ENCODE measurements at regions not wholly inside any gene's neighbourhood (a gene's known extent, or its start where the extent isn't known, plus 50 kb on each side); places are given as distances from the start of the nearest gene placed in this dataset.

GRCh38 chr2:185441486-185442005 lies 297.1 kb upstream of the FSIP2 start:
- intact Hi-C loops (cut with micrococcal nuclease) = no loop called here
- BruUV-seq (replicated peaks) = no TSS peak
- H3K4me2 ChIP-seq (ENCODE audit: low read length) = no peak overlapping the region
- ChIA-PET CTCF (no interaction called here), RAD21 (ENCODE audit: low non-redundant PET in 1 of 2, low total read pairs in 2 of 2, uncharacterized antibody in 2 of 2, unreplicated experiment in 2 of 2) (no interaction called here), POLR2A (no interaction called here)
- H3K36me3 ChIP-seq (ENCODE audit: control insufficient read depth in 1 of 2, insufficient read depth in 2 of 2, low read length in 2 of 2) = no peaks in the 10 kb centered on the region
- no peak for DNase-seq (ENCODE audit: low read depth, low spot score)
- no peak for ATAC-seq
- no peak overlapping the region for H3K27ac ChIP-seq (ENCODE audit: low read depth, low read length)
- H4K20me1 ChIP-seq (ENCODE audit: insufficient read depth) = no peaks in the 10 kb centered on the region
- H3K9ac ChIP-seq (ENCODE audit: low read length) = no peak overlapping the region
- H3K4me3 ChIP-seq (replicated peaks in 1 of 2; ENCODE audit: low read depth in 1 of 2, low read length in 2 of 2) = no peak overlapping the region
- H3K9me2 ChIP-seq (ENCODE audit: insufficient read depth) = no peaks in the 10 kb centered on the region
- no peaks in the 10 kb centered on the region for H3K79me2 ChIP-seq (ENCODE audit: insufficient read depth, low read length)
- no peak overlapping the region for H2AFZ ChIP-seq (ENCODE audit: low read depth, low read length, poor library complexity, severe bottlenecking)
- TF ChIP-seq, protein P1, sequence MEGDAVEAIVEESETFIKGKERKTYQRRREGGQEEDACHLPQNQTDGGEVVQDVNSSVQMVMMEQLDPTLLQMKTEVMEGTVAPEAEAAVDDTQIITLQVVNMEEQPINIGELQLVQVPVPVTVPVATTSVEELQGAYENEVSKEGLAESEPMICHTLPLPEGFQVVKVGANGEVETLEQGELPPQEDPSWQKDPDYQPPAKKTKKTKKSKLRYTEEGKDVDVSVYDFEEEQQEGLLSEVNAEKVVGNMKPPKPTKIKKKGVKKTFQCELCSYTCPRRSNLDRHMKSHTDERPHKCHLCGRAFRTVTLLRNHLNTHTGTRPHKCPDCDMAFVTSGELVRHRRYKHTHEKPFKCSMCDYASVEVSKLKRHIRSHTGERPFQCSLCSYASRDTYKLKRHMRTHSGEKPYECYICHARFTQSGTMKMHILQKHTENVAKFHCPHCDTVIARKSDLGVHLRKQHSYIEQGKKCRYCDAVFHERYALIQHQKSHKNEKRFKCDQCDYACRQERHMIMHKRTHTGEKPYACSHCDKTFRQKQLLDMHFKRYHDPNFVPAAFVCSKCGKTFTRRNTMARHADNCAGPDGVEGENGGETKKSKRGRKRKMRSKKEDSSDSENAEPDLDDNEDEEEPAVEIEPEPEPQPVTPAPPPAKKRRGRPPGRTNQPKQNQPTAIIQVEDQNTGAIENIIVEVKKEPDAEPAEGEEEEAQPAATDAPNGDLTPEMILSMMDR (IDR thresholded peaks at IDR 0.05 in 2 of 3, conservative IDR thresholded peaks at IDR 0.05 in 1 of 3; ENCODE audit: borderline replicate concordance in 1 of 3, insufficient read depth in 1 of 3, low read depth in 2 of 3, low read length in 2 of 3) = peak in 2 of 3 experiments; percentile 10 to 19; a peak in 1 of 6 replicates
- TF ChIP-seq FOSL1 (IDR thresholded peaks at IDR 0.05; ENCODE audit: low read depth) = no peak
- no peaks in the 10 kb centered on the region for H3K9me3 ChIP-seq (ENCODE audit: control insufficient read depth in 1 of 2, insufficient read depth in 1 of 2, low read depth in 1 of 2, low read length in 2 of 2)
- H3K4me1 ChIP-seq (ENCODE audit: control insufficient read depth in 1 of 2, insufficient read depth in 2 of 2, low read length in 2 of 2) = no peaks in the 10 kb centered on the region
- H3K27me3 ChIP-seq (ENCODE audit: insufficient read depth, low read length) = no peaks in the 10 kb centered on the region

DNA sequence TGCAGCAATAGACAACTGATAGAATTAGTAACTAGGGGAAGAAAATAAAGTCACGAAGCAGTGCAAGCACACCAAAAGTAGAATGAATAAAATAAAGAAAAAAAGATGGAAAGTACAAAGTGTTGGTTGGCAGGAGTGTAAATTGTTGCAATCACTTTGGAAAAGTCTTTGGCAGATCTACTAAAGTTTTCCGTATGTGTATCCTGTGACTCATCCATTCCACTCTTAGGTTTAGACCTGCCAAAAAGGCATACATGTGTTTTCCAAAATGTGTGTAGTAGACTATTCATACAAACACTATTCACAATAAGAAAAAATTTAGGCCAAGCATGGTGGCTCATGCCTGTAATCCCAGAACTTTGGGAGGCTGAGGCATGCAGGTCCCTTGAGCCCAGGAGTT lies 282.1 kb upstream of the FSIP2 start:
- Histone ChIP-seq H4K20me1 (ENCODE audit: insufficient read depth) (no peaks in the 10 kb centered on the region), H3K9me3 (ENCODE audit: control insufficient read depth in 1 of 2, insufficient read depth in 1 of 2, low read depth in 1 of 2, low read length in 2 of 2) (no peaks in the 10 kb centered on the region), H3K4me2 (ENCODE audit: low read length) (no peak overlapping the region), H3K9ac (ENCODE audit: low read length) (no peak overlapping the region), H3K79me2 (ENCODE audit: insufficient read depth, low read length) (no peaks in the 10 kb centered on the region), H2AFZ (ENCODE audit: low read depth, low read length, poor library complexity, severe bottlenecking) (no peak overlapping the region), H3K4me1 (ENCODE audit: control insufficient read depth in 1 of 2, insufficient read depth in 2 of 2, low read length in 2 of 2) (no peaks in the 10 kb centered on the region), H3K27ac (ENCODE audit: low read depth, low read length) (no peak overlapping the region), H3K9me2 (ENCODE audit: insufficient read depth) (no peaks in the 10 kb centered on the region; the same call in 1 of the 2 replicates), H3K4me3 (replicated peaks in 1 of 2; ENCODE audit: low read depth in 1 of 2, low read length in 2 of 2) (no peak overlapping the region), H3K27me3 (ENCODE audit: insufficient read depth, low read length) (no peaks in the 10 kb centered on the region), H3K36me3 (ENCODE audit: control insufficient read depth in 1 of 2, insufficient read depth in 2 of 2, low read length in 2 of 2) (no peaks in the 10 kb centered on the region; a peak in 1 of 4 replicates)
- intact Hi-C loops (cut with micrococcal nuclease) = no loop called here
- ATAC-seq (no peak), DNase-seq (ENCODE audit: low read depth, low spot score) (no peak)
- POLR2A ChIA-PET = no interaction called here
- RAD21 ChIA-PET (ENCODE audit: low non-redundant PET in 1 of 2, low total read pairs in 2 of 2, uncharacterized antibody in 2 of 2, unreplicated experiment in 2 of 2) = no interaction called here
- CTCF ChIA-PET = no interaction called here
- BruUV-seq (replicated peaks) = no TSS peak
- TF ChIP-seq POLR2A (IDR thresholded peaks at IDR 0.05; ENCODE audit: borderline replicate concordance, extremely low read depth, insufficient read depth, insufficient read length) = no peak
- TF ChIP-seq SP1 (IDR thresholded peaks at IDR 0.05; ENCODE audit: low read depth) = 0 out of 2 replicates have a peak, but pooled peaks have one; percentile 18
- TF ChIP-seq, protein P1 (IDR thresholded peaks at IDR 0.05 in 2 of 3, conservative IDR thresholded peaks at IDR 0.05 in 1 of 3; ENCODE audit: borderline replicate concordance in 1 of 3, insufficient read depth in 1 of 3, low read depth in 2 of 3, low read length in 2 of 3) = no peak
- no peak for TF ChIP-seq ZNF274 (IDR thresholded peaks at IDR 0.05; ENCODE audit: low read depth, low read length)
- TF ChIP-seq POLR2AphosphoS5 (IDR thresholded peaks at IDR 0.05; ENCODE audit: low read depth, low read length) = no peak
- no peak for TF ChIP-seq CEBPB (IDR thresholded peaks at IDR 0.05; ENCODE audit: low read depth)
- no peak for TF ChIP-seq CBX3 (IDR thresholded peaks at IDR 0.05; ENCODE audit: low read depth)
- peak; percentile 46; the same call in 1 of the 2 replicates for TF ChIP-seq JUND (IDR thresholded peaks at IDR 0.05)
- TF ChIP-seq, protein P2, sequence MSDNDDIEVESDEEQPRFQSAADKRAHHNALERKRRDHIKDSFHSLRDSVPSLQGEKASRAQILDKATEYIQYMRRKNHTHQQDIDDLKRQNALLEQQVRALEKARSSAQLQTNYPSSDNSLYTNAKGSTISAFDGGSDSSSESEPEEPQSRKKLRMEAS (IDR thresholded peaks at IDR 0.05) = no peak
- TF ChIP-seq, protein P3, sequence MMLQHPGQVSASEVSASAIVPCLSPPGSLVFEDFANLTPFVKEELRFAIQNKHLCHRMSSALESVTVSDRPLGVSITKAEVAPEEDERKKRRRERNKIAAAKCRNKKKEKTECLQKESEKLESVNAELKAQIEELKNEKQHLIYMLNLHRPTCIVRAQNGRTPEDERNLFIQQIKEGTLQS (IDR thresholded peaks at IDR 0.05) = no peak
- no peak for TF ChIP-seq EZH2 (IDR thresholded peaks at IDR 0.05)
- no peak for TF ChIP-seq RAD21 (IDR thresholded peaks at IDR 0.05; ENCODE audit: low read depth)
- no peak for TF ChIP-seq ZFX (IDR thresholded peaks at IDR 0.05)

Measured in HCT116 (cell line).